ENCODE measurements at regions not wholly inside any gene's neighbourhood (a gene's known extent, or its start where the extent isn't known, plus 50 kb on each side); places are given as distances from the start of the nearest gene placed in this dataset.
"Not testable (repeated sequence)": the region's sequence is repeated elsewhere in the genome, so short reads cannot be mapped to it uniquely, and the experiment has no call there.

GRCh38 chr5:107010060-107010459 lies 660.7 kb downstream of the EFNA5 start:
- no peak for DNase-seq (ENCODE audit: low read depth in 2 of 3, low spot score in 2 of 3)

- no peak for DNase-seq (ENCODE audit: low read depth in 2 of 3, low spot score in 2 of 3)
These were observed 665.1 kb downstream of the EFNA5 start for GRCh38 chr5:107005653-107006052.

- DNase-seq (ENCODE audit: low read depth in 2 of 3, low spot score in 2 of 3): no peak
These were observed 665.6 kb downstream of the EFNA5 start for GRCh38 chr5:107005161-107005560.

- no peak for DNase-seq (ENCODE audit: low read depth in 2 of 3, low spot score in 2 of 3)
These were observed 668.6 kb downstream of the EFNA5 start for GRCh38 chr5:107002115-107002514.

GRCh38 chr5:106999506-106999905 lies 671.2 kb downstream of the EFNA5 start:
- DNase-seq (ENCODE audit: low read depth in 2 of 3, low spot score in 2 of 3): not testable (repeated sequence)

- DNase-seq (ENCODE audit: low read depth in 2 of 3, low spot score in 2 of 3): no peak
These were observed 684.7 kb downstream of the EFNA5 start for GRCh38 chr5:106986006-106986405.

GRCh38 chr5:106985174-106985573 lies 685.6 kb downstream of the EFNA5 start:
- no peak for DNase-seq (ENCODE audit: low read depth in 2 of 3, low spot score in 2 of 3)

- not testable (repeated sequence) for DNase-seq (ENCODE audit: low read depth in 2 of 3, low spot score in 2 of 3)
These were observed 691.6 kb downstream of the EFNA5 start for GRCh38 chr5:106979178-106979577.

GRCh38 chr5:106978582-106979165 lies 692.1 kb downstream of the EFNA5 start:
- DNase-seq (ENCODE audit: low read depth in 2 of 3, low spot score in 2 of 3): not testable (repeated sequence)

- DNase-seq (ENCODE audit: low read depth in 2 of 3, low spot score in 2 of 3): no peak
These were observed 694.4 kb downstream of the EFNA5 start for GRCh38 chr5:106976363-106976762.

- DNase-seq (ENCODE audit: low read depth in 2 of 3, low spot score in 2 of 3): no peak
These were observed 696.5 kb downstream of the EFNA5 start for GRCh38 chr5:106974272-106974671.

GRCh38 chr5:106966686-106967315 lies 703.9 kb downstream of the EFNA5 start:
- DNase-seq (ENCODE audit: low read depth in 2 of 3, low spot score in 2 of 3): no peak

- no peak for DNase-seq (ENCODE audit: low read depth in 2 of 3, low spot score in 2 of 3)
These were observed 706.6 kb downstream of the EFNA5 start for GRCh38 chr5:106964132-106964531.

GRCh38 chr5:106963630-106964029 lies 707.1 kb downstream of the EFNA5 start:
- no peak for DNase-seq (ENCODE audit: low read depth in 2 of 3, low spot score in 2 of 3)

GRCh38 chr5:106962464-106963230 lies 708.1 kb downstream of the EFNA5 start:
- no peak for DNase-seq (ENCODE audit: low read depth in 2 of 3, low spot score in 2 of 3)

- DNase-seq (ENCODE audit: low read depth in 2 of 3, low spot score in 2 of 3): no peak
These were observed 711.4 kb downstream of the EFNA5 start for GRCh38 chr5:106959387-106959786.

- DNase-seq (ENCODE audit: low read depth in 2 of 3, low spot score in 2 of 3): no peak
These were observed 713.4 kb downstream of the EFNA5 start for GRCh38 chr5:106957336-106957735.

GRCh38 chr5:106956886-106957285 lies 713.9 kb downstream of the EFNA5 start:
- no peak for DNase-seq (ENCODE audit: low read depth in 2 of 3, low spot score in 2 of 3)

- no peak for DNase-seq (ENCODE audit: low read depth in 2 of 3, low spot score in 2 of 3)
These were observed 714.5 kb downstream of the EFNA5 start for GRCh38 chr5:106956187-106956586.

GRCh38 chr5:106940986-106941385 lies 729.8 kb downstream of the EFNA5 start:
- no peak for DNase-seq (ENCODE audit: low read depth in 2 of 3, low spot score in 2 of 3)

GRCh38 chr5:106940301-106940846 lies 730.4 kb downstream of the EFNA5 start:
- no peak for DNase-seq (ENCODE audit: low read depth in 2 of 3, low spot score in 2 of 3)

- DNase-seq (ENCODE audit: low read depth in 2 of 3, low spot score in 2 of 3): no peak
These were observed 747.3 kb downstream of the EFNA5 start for GRCh38 chr5:106923409-106923808.
